ENCODE measurements at regions not wholly inside any gene's neighbourhood (a gene's known extent, or its start where the extent isn't known, plus 50 kb on each side); places are given as distances from the start of the nearest gene placed in this dataset.

- ATAC-seq (no peak), FAIRE-seq (no peak), DNase-seq (no peak)
- Histone ChIP-seq H3K9me3 (no peaks in the 10 kb centered on the region), H3K27me3 (no peaks in the 10 kb centered on the region), H3K36me3 (no peaks in the 10 kb centered on the region), H3K4me3 (no peak overlapping the region), H3K27ac (no peak overlapping the region), H3K4me1 (no peaks in the 10 kb centered on the region)
- TF ChIP-seq, protein P1, sequence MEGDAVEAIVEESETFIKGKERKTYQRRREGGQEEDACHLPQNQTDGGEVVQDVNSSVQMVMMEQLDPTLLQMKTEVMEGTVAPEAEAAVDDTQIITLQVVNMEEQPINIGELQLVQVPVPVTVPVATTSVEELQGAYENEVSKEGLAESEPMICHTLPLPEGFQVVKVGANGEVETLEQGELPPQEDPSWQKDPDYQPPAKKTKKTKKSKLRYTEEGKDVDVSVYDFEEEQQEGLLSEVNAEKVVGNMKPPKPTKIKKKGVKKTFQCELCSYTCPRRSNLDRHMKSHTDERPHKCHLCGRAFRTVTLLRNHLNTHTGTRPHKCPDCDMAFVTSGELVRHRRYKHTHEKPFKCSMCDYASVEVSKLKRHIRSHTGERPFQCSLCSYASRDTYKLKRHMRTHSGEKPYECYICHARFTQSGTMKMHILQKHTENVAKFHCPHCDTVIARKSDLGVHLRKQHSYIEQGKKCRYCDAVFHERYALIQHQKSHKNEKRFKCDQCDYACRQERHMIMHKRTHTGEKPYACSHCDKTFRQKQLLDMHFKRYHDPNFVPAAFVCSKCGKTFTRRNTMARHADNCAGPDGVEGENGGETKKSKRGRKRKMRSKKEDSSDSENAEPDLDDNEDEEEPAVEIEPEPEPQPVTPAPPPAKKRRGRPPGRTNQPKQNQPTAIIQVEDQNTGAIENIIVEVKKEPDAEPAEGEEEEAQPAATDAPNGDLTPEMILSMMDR (IDR thresholded peaks at IDR 0.05): no peak
- intact Hi-C loops (cut with DNase I): no loop called here
- WGBS, 2 donors: 61 to 66% methylated on average over 3 of the region's 3 CpGs
Measured at GRCh38 chr6:79833964-79834284, 113.4 kb downstream of the ELOVL4 start.

GRCh38 chr6:79833264-79833963 is 113.9 kb downstream of the ELOVL4 start:
- DNase-seq (no peak), FAIRE-seq (no peak), ATAC-seq (no peak)
- Histone ChIP-seq H3K27ac (no peak overlapping the region), H3K9me3 (no peaks in the 10 kb centered on the region), H3K27me3 (no peaks in the 10 kb centered on the region), H3K36me3 (no peaks in the 10 kb centered on the region), H3K4me1 (no peaks in the 10 kb centered on the region), H3K4me3 (no peak overlapping the region)
- TF ChIP-seq, protein P1 (IDR thresholded peaks at IDR 0.05): no peak
- intact Hi-C loops (cut with DNase I): no loop called here
- WGBS, 2 donors: 39% methylated on average over 2 of the region's 2 CpGs

DNA sequence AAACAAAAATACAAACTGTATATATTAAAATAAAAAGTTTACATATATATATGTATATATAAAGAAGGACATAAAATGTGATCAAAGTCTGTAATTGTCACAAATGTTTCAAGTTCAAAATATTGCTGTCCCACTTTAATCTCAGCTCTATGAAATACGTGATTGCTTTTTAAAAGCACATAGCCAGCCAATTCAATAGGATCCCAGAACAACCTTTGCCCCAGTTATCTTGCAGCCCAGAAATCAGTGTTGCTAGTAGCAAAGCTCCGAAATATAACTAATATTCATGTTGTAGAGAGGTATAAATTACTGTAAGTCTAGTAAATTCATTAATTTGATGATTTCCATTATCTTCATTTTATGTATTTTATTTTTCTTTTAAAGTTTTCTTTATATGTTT is 114.6 kb downstream of the ELOVL4 start:
- no peaks in the 10 kb centered on the region for H3K36me3 ChIP-seq
- FAIRE-seq (no peak), DNase-seq (no peak), ATAC-seq (no peak)
- TF ChIP-seq, protein P1 (IDR thresholded peaks at IDR 0.05): no peak
- H3K4me1 ChIP-seq: no peaks in the 10 kb centered on the region
- intact Hi-C loops (cut with DNase I): no loop called here
- H3K27me3 ChIP-seq: no peaks in the 10 kb centered on the region
- 45% methylated on average over 2 of the region's 2 CpGs for WGBS, 2 donors
- H3K4me3 ChIP-seq: no peak overlapping the region
- H3K9me3 ChIP-seq: no peaks in the 10 kb centered on the region
- no peak overlapping the region for H3K27ac ChIP-seq

DNA sequence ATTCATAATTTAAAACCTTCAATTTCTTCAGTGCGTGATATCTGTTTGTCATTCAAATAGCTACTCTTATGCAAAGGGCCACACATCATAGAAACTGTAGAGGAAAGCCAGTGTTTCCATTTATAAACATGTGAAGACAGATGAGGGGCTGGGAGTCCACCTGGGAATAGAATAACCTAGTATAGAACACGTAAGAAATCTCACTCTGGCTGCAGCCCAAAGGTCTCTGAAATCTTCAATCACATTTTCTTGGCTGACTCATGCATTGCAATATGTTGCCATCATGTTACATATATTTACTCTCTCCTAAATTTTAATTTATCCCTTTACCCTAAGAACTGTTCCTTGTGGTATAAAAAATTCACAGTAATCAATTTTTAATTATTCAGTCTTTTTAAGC is 123.2 kb downstream of the ELOVL4 start:
- ATAC-seq: no peak

GRCh38 chr6:79821859-79822258 is 125.5 kb downstream of the ELOVL4 start:
- Histone ChIP-seq H3K27ac (no peak overlapping the region), H3K4me1 (no peaks in the 10 kb centered on the region), H3K4me3 (no peak overlapping the region), H3K9me3 (no peaks in the 10 kb centered on the region), H3K27me3 (no peaks in the 10 kb centered on the region), H3K36me3 (no peaks in the 10 kb centered on the region)
- FAIRE-seq (no peak), DNase-seq (no peak), ATAC-seq (no peak)
- TF ChIP-seq, protein P1 (IDR thresholded peaks at IDR 0.05): no peak
- 34 to 58% methylated on average over 3 of the region's 3 CpGs for WGBS, 2 donors
- intact Hi-C loops (cut with DNase I): no loop called here

More for the DNA sequence above, 123.2 kb downstream of the ELOVL4 start:
- DNase-seq (no peak), FAIRE-seq (no peak)
- WGBS, 2 donors: 52 to 67% methylated on average over 2 of the region's 2 CpGs
- Histone ChIP-seq H3K27me3 (no peaks in the 10 kb centered on the region), H3K4me1 (no peaks in the 10 kb centered on the region), H3K4me3 (no peak overlapping the region), H3K36me3 (no peaks in the 10 kb centered on the region), H3K9me3 (no peaks in the 10 kb centered on the region), H3K27ac (no peak overlapping the region)
- intact Hi-C loops (cut with DNase I): no loop called here
- TF ChIP-seq, protein P1 (IDR thresholded peaks at IDR 0.05): no peak
